CMK (cell line): ENCODE measurements at regions not wholly inside any gene's neighbourhood (a gene's known extent, or its start where the extent isn't known, plus 50 kb on each side); places are given as distances from the start of the nearest gene placed in this dataset.
A peak's percentile ranks its signal among the peaks of the same experiment; 100 is the strongest.

ENCODE experiments used
- DNase-seq: peaks from one replicate; pipeline ENCODE4 v3.0.0-alpha.2; 2010; ENCODE audit warnings: low read depth

GRCh38 chr3:161800985-161801559 is 304.5 kb downstream of the OTOL1 start:
- no peak for DNase-seq

DNA sequence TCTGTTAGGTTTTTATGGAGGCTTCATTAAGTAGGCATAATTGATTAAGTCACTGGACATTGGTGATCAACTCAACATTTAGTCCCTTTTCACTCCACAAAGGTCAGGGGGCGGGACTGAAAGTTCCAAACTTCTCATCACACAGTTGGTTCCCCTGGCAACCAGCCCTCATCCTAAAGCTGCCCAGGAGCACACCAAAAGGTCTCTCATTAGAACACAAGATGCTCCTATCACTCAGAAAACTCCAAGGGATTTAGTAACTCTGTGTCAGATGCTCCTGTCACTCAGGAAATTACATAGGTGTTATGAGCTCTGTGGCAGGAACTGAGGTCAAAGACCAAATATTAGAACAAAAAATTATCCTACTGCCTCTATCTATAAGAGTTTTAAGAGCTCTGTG is 321.5 kb downstream of the OTOL1 start:
- DNase-seq = no peak

DNA sequence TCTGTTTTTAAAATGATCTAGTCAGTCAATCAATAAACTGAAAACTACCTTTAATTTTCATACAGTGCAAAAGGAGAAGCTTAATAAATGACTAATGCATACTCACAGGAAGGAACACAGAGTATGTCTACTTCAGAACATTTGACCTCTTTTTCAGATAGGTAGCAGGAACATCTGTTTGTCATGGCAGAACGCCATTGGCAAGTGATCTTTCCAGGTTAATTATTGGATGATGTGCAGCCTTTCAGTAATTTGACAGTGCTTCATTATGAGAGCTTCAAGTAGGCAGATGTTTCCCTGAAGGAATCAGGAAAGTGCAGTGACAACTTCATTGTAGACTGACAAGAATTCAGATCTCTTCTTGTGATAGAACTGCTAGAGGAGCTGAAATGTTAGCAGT is 325.0 kb downstream of the OTOL1 start:
- no peak for DNase-seq

- DNase-seq = no peak
Measured at GRCh38 chr3:161822291-161822690, 325.7 kb downstream of the OTOL1 start.

- DNase-seq = no peak
Measured at GRCh38 chr3:161823910-161824309, 327.3 kb downstream of the OTOL1 start.

GRCh38 chr3:161838021-161838420 is 341.4 kb downstream of the OTOL1 start:
- no peak for DNase-seq

- DNase-seq = no peak
Measured at GRCh38 chr3:161848376-161848775, 351.8 kb downstream of the OTOL1 start.

DNA sequence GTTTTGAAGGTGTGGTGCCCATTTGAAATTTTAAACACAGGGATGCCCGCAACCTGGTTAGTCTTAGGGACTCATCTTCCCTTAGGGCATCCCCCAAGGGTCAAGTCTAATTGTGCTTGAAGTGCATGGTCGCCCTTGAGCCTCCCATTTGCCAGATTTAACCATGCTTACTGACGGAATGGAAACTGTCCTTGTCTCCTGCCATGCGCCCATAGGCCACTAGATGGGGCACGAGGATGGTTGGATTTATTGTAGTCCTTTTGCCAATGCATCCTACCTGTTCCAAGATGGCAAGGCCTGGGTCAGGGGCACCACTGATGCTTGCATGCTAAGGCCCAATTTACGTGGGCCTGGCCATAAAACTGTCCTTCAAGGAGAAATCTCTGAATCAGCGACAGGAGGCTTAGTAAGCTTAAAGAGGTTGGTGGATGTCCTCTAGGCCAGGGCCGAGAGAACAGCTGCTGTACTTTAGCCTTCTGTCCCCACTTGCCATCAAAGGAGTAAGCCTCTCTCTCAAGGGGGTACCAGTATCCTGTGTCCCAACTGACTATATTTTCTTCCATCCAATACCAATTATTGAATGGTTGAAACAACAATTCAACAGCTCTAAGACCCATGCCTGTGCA is 355.4 kb downstream of the OTOL1 start:
- DNase-seq = peak; percentile 9

- DNase-seq = no peak
Measured at GRCh38 chr3:161852744-161853143, 356.1 kb downstream of the OTOL1 start.

GRCh38 chr3:161854232-161854771 is 357.7 kb downstream of the OTOL1 start:
- peak; percentile 2 for DNase-seq

GRCh38 chr3:161859057-161859456 is 362.4 kb downstream of the OTOL1 start:
- no peak for DNase-seq

DNA sequence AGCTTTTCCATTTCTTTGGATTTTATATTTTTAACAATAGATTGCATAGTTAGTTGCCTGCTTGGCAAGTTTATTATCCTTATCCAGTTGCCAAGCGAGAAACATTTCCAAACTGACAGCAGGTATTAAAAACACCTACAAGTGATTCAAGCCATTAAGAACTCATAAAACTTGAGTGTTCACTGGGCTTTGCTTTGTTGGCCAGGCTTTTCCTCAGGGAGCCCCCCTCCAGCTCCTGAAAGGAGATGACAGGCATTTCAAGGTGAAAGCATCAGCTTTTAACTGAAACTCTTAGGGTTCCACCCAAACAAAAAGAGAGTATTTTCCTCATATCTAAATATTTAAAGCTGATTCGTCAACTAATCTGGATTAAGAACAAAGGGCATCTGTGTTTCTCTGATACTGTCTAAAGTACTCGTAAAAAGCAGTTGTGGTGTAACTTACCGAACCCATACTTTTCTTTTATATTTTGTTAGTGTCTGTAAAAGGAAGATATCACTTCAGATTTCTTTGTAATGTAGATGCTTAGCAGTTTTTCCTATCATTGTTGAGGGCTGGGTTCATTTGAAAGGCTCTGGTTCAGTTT is 363.4 kb downstream of the OTOL1 start:
- DNase-seq = no peak

DNA sequence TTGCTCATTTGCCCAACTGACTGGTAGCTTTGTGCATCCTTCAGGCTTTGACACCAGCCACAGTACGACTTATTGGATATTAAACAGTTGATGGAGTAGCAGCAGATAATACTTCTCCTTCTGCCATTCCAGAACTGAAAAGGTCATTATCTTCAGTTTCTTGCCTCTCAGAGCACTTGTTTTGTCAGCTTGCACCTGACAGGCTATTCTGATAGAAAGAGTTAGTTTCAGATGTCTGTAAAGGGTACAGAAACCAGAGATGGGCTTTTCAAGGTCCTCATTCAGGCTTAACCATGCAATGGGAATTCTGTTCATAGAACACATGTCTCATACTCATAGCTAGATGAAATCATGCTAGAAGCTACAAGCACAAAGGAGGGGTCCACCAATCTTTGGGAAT is 367.2 kb downstream of the OTOL1 start:
- DNase-seq = no peak

DNA sequence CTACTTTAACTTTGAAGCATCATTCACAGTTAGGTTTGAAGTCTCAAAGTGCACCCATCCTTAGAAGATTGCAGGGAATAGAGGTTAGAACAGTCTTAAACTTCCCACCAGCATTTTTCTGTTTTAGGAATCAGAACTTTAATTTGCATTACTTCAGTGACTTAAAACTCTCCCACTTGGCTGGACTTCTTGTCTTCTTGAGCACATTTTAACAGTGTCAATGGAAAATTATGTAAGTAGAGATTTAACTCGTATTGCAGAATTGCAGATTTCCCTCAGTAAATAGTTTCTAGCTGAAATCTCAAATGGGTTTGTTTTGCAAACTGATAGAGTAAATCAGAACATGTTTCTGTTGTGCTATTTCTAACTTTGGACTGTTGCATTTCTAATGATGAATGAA is 369.6 kb downstream of the OTOL1 start:
- no peak for DNase-seq

DNA sequence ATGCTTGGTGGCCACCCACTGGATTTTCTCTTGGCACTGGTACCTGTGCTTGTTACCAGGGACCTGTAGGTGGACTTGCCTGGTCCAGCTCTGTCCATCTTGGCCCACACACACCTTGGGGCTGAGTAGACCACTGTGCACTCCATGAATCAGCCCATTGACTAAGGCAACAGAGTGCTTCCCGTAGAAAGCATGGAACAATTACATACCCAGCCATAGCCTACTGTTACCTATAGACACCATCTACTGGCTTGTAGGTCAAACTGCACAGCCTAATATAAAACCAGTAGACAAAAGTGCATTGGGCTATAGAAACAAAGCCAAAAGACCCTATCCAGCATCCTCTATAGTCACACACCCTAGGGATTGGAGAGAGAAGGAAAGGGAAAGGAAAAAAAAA is 378.9 kb downstream of the OTOL1 start:
- DNase-seq = no peak

DNA sequence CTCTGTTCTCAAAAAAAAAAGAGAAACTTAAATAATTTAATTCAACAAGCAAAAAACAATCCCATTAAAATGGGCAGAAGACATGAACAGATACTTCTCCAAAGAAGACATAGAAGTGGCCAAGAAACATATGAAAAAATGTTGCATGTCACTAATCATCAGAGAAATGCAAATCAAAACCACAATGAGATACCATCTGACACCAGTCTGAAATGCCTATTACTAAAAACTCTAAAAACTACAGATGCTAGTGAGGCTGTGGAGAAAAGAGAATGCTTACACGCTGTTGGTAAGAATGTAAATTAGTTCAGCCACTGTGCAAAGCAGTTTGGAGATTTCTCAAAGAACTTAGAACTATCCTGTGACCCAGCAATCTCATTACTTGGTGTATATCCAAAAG is 382.9 kb downstream of the OTOL1 start:
- DNase-seq = no peak

- no peak for DNase-seq
Measured at GRCh38 chr3:161884830-161885229, 388.2 kb downstream of the OTOL1 start.

DNA sequence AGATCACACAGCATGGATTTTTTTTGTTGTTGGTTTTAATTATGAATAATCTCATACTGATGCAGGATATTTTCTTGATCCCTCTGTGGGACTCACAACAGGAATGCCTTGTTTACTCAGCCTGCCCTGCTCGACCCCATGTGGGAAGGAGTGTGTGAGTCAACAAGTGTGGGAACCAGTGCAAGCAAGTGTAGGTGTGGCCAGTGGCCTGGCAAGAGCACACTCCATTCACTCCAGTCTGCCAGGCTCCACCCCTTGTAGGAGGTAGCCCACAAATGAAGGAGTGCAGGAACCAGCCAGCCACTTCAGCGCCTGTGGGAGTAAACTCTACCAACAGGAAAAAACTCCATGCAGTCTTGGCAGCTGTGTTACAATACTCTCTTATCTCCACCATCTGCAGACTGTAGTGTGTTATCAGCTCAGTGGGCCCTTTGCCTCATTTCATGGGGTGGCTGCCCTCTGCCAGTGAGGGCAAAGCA is 393.6 kb downstream of the OTOL1 start:
- no peak for DNase-seq

- no peak for DNase-seq
Measured at GRCh38 chr3:161893972-161894371, 397.4 kb downstream of the OTOL1 start.

- no peak for DNase-seq
Measured at GRCh38 chr3:161894657-161895056, 398.0 kb downstream of the OTOL1 start.

DNA sequence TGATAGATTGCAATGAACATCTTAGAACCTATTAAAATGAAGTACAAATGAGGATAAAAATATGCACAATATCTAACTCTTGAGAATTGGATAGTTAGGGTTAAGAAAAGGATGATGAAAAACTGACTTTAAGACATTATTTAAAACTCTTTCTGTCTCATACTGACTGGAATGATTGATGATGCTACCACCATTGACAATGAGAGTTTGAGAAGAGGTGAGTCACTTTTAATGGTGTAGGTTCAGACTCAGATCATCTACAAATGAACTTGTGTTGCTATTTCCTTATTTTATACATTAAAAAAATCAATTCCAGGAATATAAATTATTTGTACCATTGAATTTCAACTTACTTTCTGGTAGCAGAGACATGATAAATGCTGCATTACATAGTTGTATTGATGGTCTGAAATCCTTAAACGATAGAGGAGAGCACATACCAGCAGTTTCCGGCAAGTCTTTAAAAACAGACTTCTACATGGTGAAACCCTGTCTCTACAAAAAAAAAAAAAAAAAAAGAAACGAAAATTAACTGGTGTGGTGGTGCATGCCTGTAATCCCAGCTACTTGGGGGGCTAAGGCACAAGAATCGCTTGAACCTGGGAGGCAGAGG is 409.0 kb downstream of the OTOL1 start:
- DNase-seq = no peak

DNA sequence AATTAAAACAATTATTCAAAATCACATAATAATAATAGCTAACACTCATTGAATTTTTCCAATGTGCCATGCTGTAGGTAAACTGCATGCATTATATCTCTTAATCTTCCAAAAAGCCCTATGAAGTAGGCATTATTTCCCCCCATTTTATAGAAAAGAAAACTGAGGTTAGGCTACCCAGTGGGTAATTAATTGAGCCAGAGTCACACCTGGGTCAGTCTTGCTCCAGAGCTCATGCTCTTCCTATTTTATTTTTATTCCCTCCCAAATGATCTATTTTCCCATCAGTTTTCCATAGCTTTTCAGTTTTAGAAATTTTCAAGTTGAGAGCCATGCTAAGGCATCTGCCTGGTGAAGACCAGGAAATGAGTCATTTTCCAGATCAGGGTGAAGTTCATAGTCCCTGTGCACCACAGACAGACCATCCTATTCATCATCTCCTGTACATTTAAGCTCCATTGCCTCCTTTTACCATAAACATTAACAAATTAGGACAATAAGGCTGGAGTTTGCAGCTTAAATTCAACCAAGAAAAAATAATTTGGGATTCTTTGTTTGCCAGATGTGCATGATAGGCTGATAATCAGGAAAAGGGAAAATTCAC is 417.3 kb downstream of the OTOL1 start:
- DNase-seq = no peak
